GM12892 (cell line): ENCODE measurements at regions not wholly inside any gene's neighbourhood (a gene's known extent, or its start where the extent isn't known, plus 50 kb on each side); places are given as distances from the start of the nearest gene placed in this dataset.

Experiments
- POLR2A ChIP-seq: IDR thresholded peaks from 2 replicates; pipeline ENCODE4 v1.6.1; 2011; ENCODE audit warnings: low read depth, low read length, control low read depth
- POLR2AphosphoS5 ChIP-seq: IDR thresholded peaks from 2 replicates; pipeline ENCODE4 v1.6.1; 2011; ENCODE audit warnings: low read depth, low read length, control low read depth
- TAF1 ChIP-seq: IDR thresholded peaks from 2 replicates; pipeline ENCODE4 v1.6.1; 2011; ENCODE audit warnings: low read depth, mild to moderate bottlenecking, control low read depth, low read length, borderline replicate concordance

GRCh38 chr2:219861307-219861706, 233.9 kb downstream of the SLC4A3 start:
- TF ChIP-seq POLR2A (no peak), POLR2AphosphoS5 (no peak), TAF1 (no peak)
